HEK293 (cell line): ENCODE measurements at regions not wholly inside any gene's neighbourhood (a gene's known extent, or its start where the extent isn't known, plus 50 kb on each side); places are given as distances from the start of the nearest gene placed in this dataset.

Source experiments
- CTCF ChIA-PET: fragments of 350-600 bp; formaldehyde crosslinking; extraction: SDS; loops from one replicate; lab custom pipeline; 2021; ENCODE audit warnings: antibody characterized with exemption; lab: Yijun Ruan, JAX
- POLR2A ChIA-PET: fragments of 300-600 bp; formaldehyde crosslinking; extraction: SDS; loops from one replicate; lab custom pipeline; 2020; ENCODE audit warnings: antibody characterized with exemption, inconsistent platforms; lab: Yijun Ruan, JAX
- H3K27ac ChIP-seq: fragments of 200-500 bp; sonication (Bioruptor generic); 2 replicates; pipeline ENCODE4 v1.5.1; 2014; ENCODE audit warnings: low read depth, low read length, control low read depth, inconsistent platforms; ENCODE audit errors: extremely low read depth
- H3K36me3 ChIP-seq, 2 experiments: fragments of 200-500 bp in 1 of 2; sonication (Bioruptor generic) in 1 of 2; 1 replicate in 1 of 2; 2 replicates in 1 of 2; pipeline ENCODE4 v1.5.1; 2014 to 2017; ENCODE audit warnings: inconsistent platforms in 2 of 2, low read length in 2 of 2; ENCODE audit not compliant: control insufficient read depth in 2 of 2, insufficient read depth in 1 of 2
- H3K4me1 ChIP-seq: fragments of 200-500 bp; sonication (Bioruptor generic); 2 replicates; pipeline ENCODE4 v1.5.1; 2014; ENCODE audit warnings: mild to moderate bottlenecking, low read length, inconsistent platforms; ENCODE audit not compliant: control insufficient read depth, insufficient read depth
- H3K4me3 ChIP-seq: 2 replicates; pipeline ENCODE4 v1.5.1; 2011; ENCODE audit warnings: low read depth, mild to moderate bottlenecking, control low read depth, low read length, moderate library complexity
- H3K9me3 ChIP-seq: fragments of 200-500 bp; sonication (Bioruptor generic); 2 replicates; pipeline ENCODE4 v1.5.1; 2014; ENCODE audit warnings: low read depth, low read length, inconsistent platforms; ENCODE audit not compliant: control insufficient read depth, insufficient read depth
- EGR2 ChIP-seq: fragments of 450-650 bp; formaldehyde crosslinking; IDR thresholded peaks from 2 replicates; pipeline ENCODE4 v1.5.1; 2016; ENCODE audit warnings: low read depth, missing biosample characterization, missing genetic modification characterization
- INSM2 ChIP-seq: fragments of 450-650 bp; formaldehyde crosslinking; IDR thresholded peaks from 2 replicates; pipeline ENCODE4 v1.5.1; 2016; ENCODE audit warnings: missing biosample characterization, missing genetic modification characterization
- PRDM1 ChIP-seq: fragments of 450-650 bp; formaldehyde crosslinking; IDR thresholded peaks from 2 replicates; pipeline ENCODE4; 2016; ENCODE audit warnings: missing biosample characterization, missing genetic modification characterization
- REPIN1 ChIP-seq: fragments of 450-650 bp; formaldehyde crosslinking; IDR thresholded peaks from 2 replicates; pipeline ENCODE4 v1.5.1; 2017; ENCODE audit warnings: missing biosample characterization, missing genetic modification characterization, low read depth
- SCRT2 ChIP-seq: fragments of 450-650 bp; formaldehyde crosslinking; IDR thresholded peaks from 2 replicates; pipeline ENCODE4 v1.5.1; 2016; ENCODE audit warnings: missing biosample characterization, missing genetic modification characterization
- YY1 ChIP-seq: fragments of 450-650 bp; formaldehyde crosslinking; IDR thresholded peaks from 2 replicates; pipeline ENCODE4 v1.5.1; 2018; ENCODE audit warnings: missing biosample characterization, missing genetic modification characterization
- ZBTB48 ChIP-seq: fragments of 450-650 bp; formaldehyde crosslinking; IDR thresholded peaks from 2 replicates; pipeline ENCODE4 v1.5.1; 2016; ENCODE audit warnings: missing biosample characterization, missing genetic modification characterization
- ZFHX2 ChIP-seq: fragments of 450-650 bp; formaldehyde crosslinking; conservative IDR thresholded peaks from 2 replicates; pipeline ENCODE4 v1.5.1; 2016; ENCODE audit warnings: missing biosample characterization, missing genetic modification characterization
- ZIC2 ChIP-seq: fragments of 450-650 bp; formaldehyde crosslinking; IDR thresholded peaks from 2 replicates; pipeline ENCODE4 v1.5.1; 2016; ENCODE audit warnings: missing biosample characterization, missing genetic modification characterization
- ZNF132 ChIP-seq: fragments of 450-650 bp; formaldehyde crosslinking; IDR thresholded peaks from 2 replicates; pipeline ENCODE4 v1.5.1; 2017; ENCODE audit warnings: missing biosample characterization, missing genetic modification characterization, borderline replicate concordance
- ZNF148 ChIP-seq: fragments of 450-650 bp; formaldehyde crosslinking; IDR thresholded peaks from 2 replicates; pipeline ENCODE4 v1.5.0; 2017; ENCODE audit warnings: missing biosample characterization, missing genetic modification characterization, borderline replicate concordance
- ZNF157 ChIP-seq: fragments of 450-650 bp; formaldehyde crosslinking; IDR thresholded peaks from 2 replicates; pipeline ENCODE4 v1.5.1; 2016; ENCODE audit warnings: missing biosample characterization, missing genetic modification characterization
- ZNF16 ChIP-seq: fragments of 450-650 bp; formaldehyde crosslinking; IDR thresholded peaks from 2 replicates; pipeline ENCODE4 v1.5.1; 2016; ENCODE audit warnings: low read depth, missing biosample characterization, missing genetic modification characterization
- ZNF174 ChIP-seq: fragments of 450-650 bp; formaldehyde crosslinking; IDR thresholded peaks from 2 replicates; pipeline ENCODE4 v1.5.0; 2017; ENCODE audit warnings: missing biosample characterization, mild to moderate bottlenecking, missing genetic modification characterization
- ZNF221 ChIP-seq: fragments of 450-650 bp; formaldehyde crosslinking; IDR thresholded peaks from 2 replicates; pipeline ENCODE4 v1.5.1; 2017; ENCODE audit warnings: missing biosample characterization, missing genetic modification characterization, borderline replicate concordance
- ZNF223 ChIP-seq: fragments of 450-650 bp; formaldehyde crosslinking; IDR thresholded peaks from 2 replicates; pipeline ENCODE4 v1.5.1; 2016; ENCODE audit warnings: missing biosample characterization, missing genetic modification characterization
- ZNF23 ChIP-seq: fragments of 450-650 bp; formaldehyde crosslinking; IDR thresholded peaks from 2 replicates; pipeline ENCODE4 v1.5.1; 2016; ENCODE audit warnings: missing biosample characterization, missing genetic modification characterization, borderline replicate concordance
- ZNF239 ChIP-seq: fragments of 450-650 bp; formaldehyde crosslinking; IDR thresholded peaks from 2 replicates; pipeline ENCODE4 v1.5.1; 2016; ENCODE audit warnings: missing biosample characterization, missing genetic modification characterization
- ZNF302 ChIP-seq: fragments of 450-650 bp; formaldehyde crosslinking; IDR thresholded peaks from 2 replicates; pipeline ENCODE4 v1.5.1; 2016; ENCODE audit warnings: missing biosample characterization, missing genetic modification characterization, low read depth
- ZNF423 ChIP-seq: fragments of 450-650 bp; formaldehyde crosslinking; IDR thresholded peaks from 2 replicates; pipeline ENCODE4 v1.5.1; 2016; ENCODE audit warnings: missing biosample characterization, missing genetic modification characterization
- ZNF433 ChIP-seq: fragments of 450-650 bp; formaldehyde crosslinking; IDR thresholded peaks from 2 replicates; pipeline ENCODE4 v1.5.1; 2016; ENCODE audit warnings: missing biosample characterization, missing genetic modification characterization, low read depth
- ZNF449 ChIP-seq: fragments of 450-650 bp; formaldehyde crosslinking; IDR thresholded peaks from 2 replicates; pipeline ENCODE4 v1.5.1; 2017; ENCODE audit warnings: missing biosample characterization, mild to moderate bottlenecking, missing genetic modification characterization, moderate library complexity
- ZNF48 ChIP-seq: fragments of 450-650 bp; formaldehyde crosslinking; IDR thresholded peaks from 2 replicates; pipeline ENCODE4 v1.5.1; 2016; ENCODE audit warnings: missing biosample characterization, missing genetic modification characterization
- ZNF76 ChIP-seq: fragments of 450-650 bp; formaldehyde crosslinking; IDR thresholded peaks from 2 replicates; pipeline ENCODE4; 2016; ENCODE audit warnings: low read depth, missing biosample characterization, missing genetic modification characterization, borderline replicate concordance
- ZNF830 ChIP-seq: fragments of 450-650 bp; IDR thresholded peaks from 2 replicates; pipeline ENCODE4 v1.5.0; 2018; ENCODE audit warnings: missing biosample characterization, missing genetic modification characterization, low read depth, mild to moderate bottlenecking, moderate library complexity
- ZNF837 ChIP-seq: fragments of 450-650 bp; formaldehyde crosslinking; IDR thresholded peaks from 2 replicates; pipeline ENCODE4 v1.5.1; 2016; ENCODE audit warnings: missing biosample characterization, missing genetic modification characterization
- ZNF843 ChIP-seq: fragments of 450-650 bp; formaldehyde crosslinking; IDR thresholded peaks from 2 replicates; pipeline ENCODE4 v1.5.1; 2016; ENCODE audit warnings: missing biosample characterization, missing genetic modification characterization
- ZSCAN16 ChIP-seq: fragments of 450-650 bp; formaldehyde crosslinking; IDR thresholded peaks from 2 replicates; pipeline ENCODE4 v1.5.1; 2016; ENCODE audit warnings: missing biosample characterization, missing genetic modification characterization

GRCh38 chr6:112563368-112563767, 216.2 kb downstream of the RFPL4B start:
- POLR2A ChIA-PET = interaction anchor here (0.7 kb wide), 1 partner anchor 1295 kb away, joined by 3 read pairs; no protein-coding TSS in a partner anchor
- no peak for TF ChIP-seq ZNF449 (tag by site-specific recombination)
- no peak for TF ChIP-seq SCRT2 (tag by site-specific recombination)
- no peak for TF ChIP-seq ZNF837
- TF ChIP-seq EGR2 (tag by site-specific recombination) = peak; percentile 72; the same call in 1 of the 2 replicates
- TF ChIP-seq ZFHX2 (tag by site-specific recombination) = peak; percentile 89
- H3K9me3 ChIP-seq = no peaks in the 10 kb centered on the region
- no peaks in the 10 kb centered on the region for H3K36me3 ChIP-seq
- H3K27ac ChIP-seq = no peak overlapping the region
- H3K4me3 ChIP-seq = no peak overlapping the region
- H3K4me1 ChIP-seq = peaks cover 4% of the 10 kb centered on the region; the same call in 1 of the 2 replicates
- CTCF ChIA-PET = interaction anchor here (0.6 to 1.4 kb wide), 2 partner anchors 16 to 17 kb away, joined by 3 read pairs; no protein-coding TSS in a partner anchor

- TF ChIP-seq ZNF132 (tag by site-specific recombination) (no peak), ZNF157 (tag by site-specific recombination) (no peak), ZFHX2 (tag by site-specific recombination) (no peak), ZNF843 (tag by site-specific recombination) (no peak), YY1 (tag by site-specific recombination) (no peak), ZNF223 (tag by site-specific recombination) (no peak), ZNF239 (no peak), ZNF302 (no peak), ZBTB48 (tag by site-specific recombination) (no peak), PRDM1 (tag by site-specific recombination) (no peak), ZNF423 (tag by site-specific recombination) (no peak), ZNF433 (tag by site-specific recombination) (no peak), ZNF16 (no peak), ZNF23 (tag by site-specific recombination) (no peak), INSM2 (tag by site-specific recombination) (no peak), ZSCAN16 (no peak)
- no peak overlapping the region for H3K4me3 ChIP-seq
- CTCF ChIA-PET = no interaction called here
- no peaks in the 10 kb centered on the region for H3K36me3 ChIP-seq
- peaks cover 7% of the 10 kb centered on the region for H3K4me1 ChIP-seq
- no peak overlapping the region for H3K27ac ChIP-seq
- H3K9me3 ChIP-seq = no peaks in the 10 kb centered on the region
- POLR2A ChIA-PET = no interaction called here
These were observed 220.9 kb downstream of the RFPL4B start for GRCh38 chr6:112568066-112568465.

- Histone ChIP-seq H3K36me3 (no peaks in the 10 kb centered on the region), H3K27ac (no peak overlapping the region), H3K4me1 (peaks cover 3% of the 10 kb centered on the region; the same call in 1 of the 2 replicates), H3K4me3 (no peak overlapping the region), H3K9me3 (no peaks in the 10 kb centered on the region)
- POLR2A ChIA-PET = no interaction called here
- CTCF ChIA-PET = no interaction called here
- no peak for TF ChIP-seq YY1 (tag by site-specific recombination)
- no peak for TF ChIP-seq ZNF174 (tag by site-specific recombination)
- TF ChIP-seq ZNF76 (tag by site-specific recombination) = no peak
- TF ChIP-seq ZNF48 (tag by site-specific recombination) = no peak
- no peak for TF ChIP-seq ZNF148
- TF ChIP-seq ZNF830 (tag by site-specific recombination) = no peak
- no peak for TF ChIP-seq ZIC2 (tag by site-specific recombination)
- TF ChIP-seq ZSCAN16 = no peak
- TF ChIP-seq REPIN1 = no peak
- TF ChIP-seq ZNF221 (tag by site-specific recombination) = no peak
These were observed 224.5 kb downstream of the RFPL4B start for GRCh38 chr6:112571488-112572270.
